ENCODE measurements at regions not wholly inside any gene's neighbourhood (a gene's known extent, or its start where the extent isn't known, plus 50 kb on each side); places are given as distances from the start of the nearest gene placed in this dataset.

DNA sequence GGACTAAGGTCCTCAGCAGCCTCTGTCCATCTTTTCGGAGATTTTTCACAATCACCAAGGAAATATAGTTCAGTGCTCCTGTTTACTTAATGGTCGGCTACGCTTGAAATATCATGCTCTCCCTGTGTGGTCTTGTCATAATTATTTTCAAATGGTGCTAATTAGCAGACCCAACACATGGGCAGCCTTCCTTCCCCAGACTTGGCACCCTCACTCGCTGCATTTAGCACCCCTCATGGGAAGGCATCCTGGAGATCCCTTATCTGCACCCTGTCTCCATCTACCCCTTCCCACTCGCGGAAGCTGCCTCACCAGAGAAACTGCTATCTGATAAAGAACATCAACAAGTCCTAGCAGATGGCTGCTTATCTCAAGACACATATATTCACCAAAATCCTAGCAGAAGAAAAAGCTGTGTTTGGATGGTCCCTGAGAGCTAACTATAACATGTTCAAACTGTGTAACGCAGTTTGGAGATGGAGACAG lies 131.0 kb upstream of the ESR1 start:
- Histone ChIP-seq H2AFZ (ENCODE audit: low read depth, low read length, severe bottlenecking) (no peak overlapping the region), H3K9me3 (ENCODE audit: insufficient read depth, low read length) (no peaks in the 10 kb centered on the region), H3K4me3 (ENCODE audit: insufficient read depth, low read length, poor library complexity, severe bottlenecking) (no peak overlapping the region), H3K36me3 (ENCODE audit: low read length) (no peaks in the 10 kb centered on the region), H3K4me2 (ENCODE audit: low read depth, low read length, poor library complexity, severe bottlenecking) (no peak overlapping the region), H3K27me3 (ENCODE audit: low read length) (no peaks in the 10 kb centered on the region), H4K20me1 (ENCODE audit: low read depth, low read length) (no peaks in the 10 kb centered on the region), H3K27ac (ENCODE audit: low read depth, low read length) (no peak overlapping the region), H3K9me2 (replicated peaks; ENCODE audit: insufficient read depth, low read length) (no peaks in the 10 kb centered on the region), H3F3A (ENCODE audit: insufficient read depth) (no peaks in the 10 kb centered on the region), H3K79me2 (ENCODE audit: insufficient read depth, low read length) (no peaks in the 10 kb centered on the region), H3K9ac (ENCODE audit: low read length) (no peak overlapping the region)
- TF ChIP-seq CTCF (IDR thresholded peaks at IDR 0.05; ENCODE audit: insufficient read depth, low read length, poor library complexity, severe bottlenecking) (no peak), EZH2phosphoT487 (conservative IDR thresholded peaks at IDR 0.05; ENCODE audit: low read length) (no peak)

GRCh38 chr6:151677404-151677803 lies 130.1 kb upstream of the ESR1 start:
- Histone ChIP-seq H3K4me3 (ENCODE audit: insufficient read depth, low read length, poor library complexity, severe bottlenecking) (no peak overlapping the region), H3K27me3 (ENCODE audit: low read length) (no peaks in the 10 kb centered on the region), H3K9ac (ENCODE audit: low read length) (no peak overlapping the region), H3K4me2 (ENCODE audit: low read depth, low read length, poor library complexity, severe bottlenecking) (no peak overlapping the region), H3K79me2 (ENCODE audit: insufficient read depth, low read length) (no peaks in the 10 kb centered on the region), H3K27ac (ENCODE audit: low read depth, low read length) (no peak overlapping the region), H2AFZ (ENCODE audit: low read depth, low read length, severe bottlenecking) (no peak overlapping the region), H4K20me1 (ENCODE audit: low read depth, low read length) (no peaks in the 10 kb centered on the region), H3K9me3 (ENCODE audit: insufficient read depth, low read length) (no peaks in the 10 kb centered on the region), H3K9me2 (replicated peaks; ENCODE audit: insufficient read depth, low read length) (no peaks in the 10 kb centered on the region), H3F3A (ENCODE audit: insufficient read depth) (no peaks in the 10 kb centered on the region), H3K36me3 (ENCODE audit: low read length) (no peaks in the 10 kb centered on the region)
- TF ChIP-seq EZH2phosphoT487 (conservative IDR thresholded peaks at IDR 0.05; ENCODE audit: low read length) = no peak
- no peak for TF ChIP-seq CTCF (IDR thresholded peaks at IDR 0.05; ENCODE audit: insufficient read depth, low read length, poor library complexity, severe bottlenecking)

DNA sequence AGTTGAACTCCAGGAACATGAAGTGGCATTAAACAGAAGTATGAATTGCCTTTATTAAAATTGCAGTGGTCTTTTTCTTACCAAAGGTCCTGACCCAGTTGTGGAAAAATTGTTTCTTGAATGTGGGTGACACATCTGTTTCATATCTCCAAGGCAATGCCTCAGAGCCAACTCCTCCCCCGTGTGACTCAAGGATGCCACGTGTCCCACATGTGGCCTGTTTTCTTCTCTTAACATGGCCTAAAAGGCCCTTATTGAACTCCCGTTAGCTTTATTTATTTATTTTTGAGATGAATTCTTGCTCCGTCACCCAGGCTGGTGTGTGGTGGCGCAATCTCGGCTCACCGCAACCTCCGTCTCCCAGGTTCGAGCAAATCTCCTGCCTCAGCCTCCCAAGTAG lies 128.4 kb upstream of the ESR1 start:
- Histone ChIP-seq H4K20me1 (ENCODE audit: low read depth, low read length) (no peaks in the 10 kb centered on the region), H3K4me2 (ENCODE audit: low read depth, low read length, poor library complexity, severe bottlenecking) (no peak overlapping the region), H3K79me2 (ENCODE audit: insufficient read depth, low read length) (no peaks in the 10 kb centered on the region), H3K36me3 (ENCODE audit: low read length) (no peaks in the 10 kb centered on the region), H3K9me3 (ENCODE audit: insufficient read depth, low read length) (no peaks in the 10 kb centered on the region), H2AFZ (ENCODE audit: low read depth, low read length, severe bottlenecking) (no peak overlapping the region), H3K27me3 (ENCODE audit: low read length) (no peaks in the 10 kb centered on the region), H3F3A (ENCODE audit: insufficient read depth) (no peaks in the 10 kb centered on the region), H3K27ac (ENCODE audit: low read depth, low read length) (no peak overlapping the region), H3K9me2 (replicated peaks; ENCODE audit: insufficient read depth, low read length) (no peaks in the 10 kb centered on the region), H3K4me3 (ENCODE audit: insufficient read depth, low read length, poor library complexity, severe bottlenecking) (no peak overlapping the region), H3K9ac (ENCODE audit: low read length) (no peak overlapping the region)
- no peak for TF ChIP-seq CTCF (IDR thresholded peaks at IDR 0.05; ENCODE audit: insufficient read depth, low read length, poor library complexity, severe bottlenecking)
- no peak for TF ChIP-seq EZH2phosphoT487 (conservative IDR thresholded peaks at IDR 0.05; ENCODE audit: low read length)

Measured in SU-DHL-6 (cell line).